ENCODE measurements at regions not wholly inside any gene's neighbourhood (a gene's known extent, or its start where the extent isn't known, plus 50 kb on each side); places are given as distances from the start of the nearest gene placed in this dataset.

GRCh38 chr5:128671943-128672342 is 133.9 kb upstream of the FBN2 start:
- Histone ChIP-seq H4K20me1 (ENCODE audit: insufficient read depth, low read length) (no peaks in the 10 kb centered on the region), H3K4me2 (ENCODE audit: low read depth, low read length) (no peak overlapping the region), H3K4me1 (ENCODE audit: insufficient read depth, low read length) (no peaks in the 10 kb centered on the region), H2AFZ (ENCODE audit: low read length) (no peak overlapping the region), H3K9ac (ENCODE audit: insufficient read depth, low read depth, low read length) (no peak overlapping the region), H3K27me3 (ENCODE audit: control insufficient read depth in 1 of 2, insufficient read depth in 2 of 2, low read length in 2 of 2) (no peaks in the 10 kb centered on the region), H3K36me3 (replicated peaks in 1 of 2; ENCODE audit: control insufficient read depth in 1 of 2, insufficient read depth in 2 of 2, low read length in 2 of 2) (no peaks in the 10 kb centered on the region), H3K9me3 (ENCODE audit: low read length) (peaks cover 7% of the 10 kb centered on the region; the same call in 1 of the 2 replicates), H3K27ac (ENCODE audit: extremely low read length, insufficient read depth, low read length) (no peak overlapping the region), H3K79me2 (ENCODE audit: insufficient read depth, low read length) (no peaks in the 10 kb centered on the region), H3K4me3 (replicated peaks in 1 of 3; ENCODE audit: insufficient read depth in 1 of 3, low read depth in 2 of 3, low read length in 3 of 3) (no peak overlapping the region)
- TF ChIP-seq BRCA1 (CRISPR knock-in tag; IDR thresholded peaks at IDR 0.05) (no peak), ZNF282 (IDR thresholded peaks at IDR 0.05; ENCODE audit: partially characterized antibody) (no peak), ZNF720 (CRISPR knock-in tag; IDR thresholded peaks at IDR 0.05) (no peak), ZNF687 (CRISPR knock-in tag; IDR thresholded peaks at IDR 0.05) (no peak), ZNF83 (CRISPR knock-in tag; IDR thresholded peaks at IDR 0.05; ENCODE audit: borderline replicate concordance) (no peak), ZNF674 (CRISPR knock-in tag; IDR thresholded peaks at IDR 0.05; ENCODE audit: low read depth) (no peak), SYNCRIP (IDR thresholded peaks at IDR 0.05; ENCODE audit: insufficient read depth, low read depth, low read length) (no peak), GATAD2A (CRISPR knock-in tag; IDR thresholded peaks at IDR 0.05) (no peak)
- ATAC-seq: no peak
- no peak for FAIRE-seq
- DNase-seq (ENCODE audit: low spot score): no peak
- intact Hi-C loops (cut with micrococcal nuclease; ENCODE audit: unreplicated experiment) (loop anchor here (10.0 kb wide), 1 partner anchor 1107 kb away; no protein-coding TSS in a partner anchor), in situ Hi-C loops (cut with HindIII; ENCODE audit: extremely low pct_ligation_motif_present, low pct_unique_long_range_greater_than_20kb) (loop anchor here (10.0 kb wide), 1 partner anchor 457 kb away; no protein-coding TSS in a partner anchor)
- ChIA-PET POLR2A (no interaction called here), CTCF (ENCODE audit: low intra/inter-chr PET ratio, low total read pairs) (no interaction called here)
- no TSS peak for BruUV-seq (replicated peaks)
- 3% methylated on average over 2 of the region's 2 CpGs for WGBS (ENCODE audit: low lambda C conversion rate)

Data from HepG2 (cell line).